ENCODE measurements at regions not wholly inside any gene's neighbourhood (a gene's known extent, or its start where the extent isn't known, plus 50 kb on each side); places are given as distances from the start of the nearest gene placed in this dataset.
"Not testable (repeated sequence)": the region's sequence is repeated elsewhere in the genome, so short reads cannot be mapped to it uniquely, and the experiment has no call there.

- H3K27ac Mint-ChIP-seq = no peak overlapping the region
- H3K9me3 Mint-ChIP-seq = peaks cover 5% of the 10 kb centered on the region
- no peaks in the 10 kb centered on the region for H3K4me1 Mint-ChIP-seq (ENCODE audit: low read depth in 2 of 2)
- no peaks in the 10 kb centered on the region for H3K27me3 Mint-ChIP-seq
- DNase-seq (ENCODE audit: low spot score) = no peak
- no peak overlapping the region for H3K4me3 Mint-ChIP-seq
- ATAC-seq = no peak
- H3K36me3 Mint-ChIP-seq = no peaks in the 10 kb centered on the region
Observed at GRCh38 chr11:39786281-39786680, 1673.2 kb downstream of the LRRC4C start.

GRCh38 chr11:39784873-39785272 is 1674.6 kb downstream of the LRRC4C start:
- Mint-ChIP-seq H3K27me3 (no peaks in the 10 kb centered on the region), H3K4me3 (no peak overlapping the region), H3K9me3 (peaks cover 3% of the 10 kb centered on the region), H3K36me3 (no peaks in the 10 kb centered on the region), H3K27ac (no peak overlapping the region), H3K4me1 (ENCODE audit: low read depth in 2 of 2) (no peaks in the 10 kb centered on the region)
- DNase-seq (ENCODE audit: low spot score) (no peak), ATAC-seq (no peak)

- H3K27ac Mint-ChIP-seq = no peak overlapping the region
- ATAC-seq = no peak
Observed at GRCh38 chr11:39780131-39780530, 1679.3 kb downstream of the LRRC4C start.

GRCh38 chr11:39777035-39777434 is 1682.4 kb downstream of the LRRC4C start:
- Mint-ChIP-seq H3K4me3 (no peak overlapping the region), H3K27me3 (no peaks in the 10 kb centered on the region), H3K4me1 (ENCODE audit: low read depth in 2 of 2) (no peaks in the 10 kb centered on the region), H3K27ac (no peak overlapping the region), H3K36me3 (peaks cover 4% of the 10 kb centered on the region), H3K9me3 (peaks cover 18% of the 10 kb centered on the region)
- ATAC-seq = no peak
- no peak for DNase-seq (ENCODE audit: low spot score)

More at GRCh38 chr11:39780131-39780530, 1679.3 kb downstream of the LRRC4C start:
- no peaks in the 10 kb centered on the region for H3K36me3 Mint-ChIP-seq
- H3K4me1 Mint-ChIP-seq (ENCODE audit: low read depth in 2 of 2) = no peaks in the 10 kb centered on the region
- no peaks in the 10 kb centered on the region for H3K27me3 Mint-ChIP-seq
- peaks cover 6% of the 10 kb centered on the region for H3K9me3 Mint-ChIP-seq
- DNase-seq (ENCODE audit: low spot score) = no peak
- no peak overlapping the region for H3K4me3 Mint-ChIP-seq

GRCh38 chr11:39772525-39773137 is 1686.8 kb downstream of the LRRC4C start:
- Mint-ChIP-seq H3K4me1 (ENCODE audit: low read depth in 2 of 2) (no peaks in the 10 kb centered on the region), H3K9me3 (peaks cover 19% of the 10 kb centered on the region), H3K4me3 (no peak overlapping the region), H3K27ac (no peak overlapping the region), H3K36me3 (peaks cover 4% of the 10 kb centered on the region), H3K27me3 (no peaks in the 10 kb centered on the region)
- ATAC-seq = no peak
- DNase-seq (ENCODE audit: low spot score) = no peak

GRCh38 chr11:39768214-39768613 is 1691.2 kb downstream of the LRRC4C start:
- no peak overlapping the region for H3K4me3 Mint-ChIP-seq
- DNase-seq (ENCODE audit: low spot score) (no peak), ATAC-seq (no peak)
- H3K4me1 Mint-ChIP-seq (ENCODE audit: low read depth in 2 of 2) = no peaks in the 10 kb centered on the region
- H3K27ac Mint-ChIP-seq = no peak overlapping the region
- H3K36me3 Mint-ChIP-seq = peaks cover 4% of the 10 kb centered on the region
- no peaks in the 10 kb centered on the region for H3K27me3 Mint-ChIP-seq
- H3K9me3 Mint-ChIP-seq = peaks cover 30% of the 10 kb centered on the region

GRCh38 chr11:39745401-39745800 is 1714.1 kb downstream of the LRRC4C start:
- H3K36me3 Mint-ChIP-seq = peaks cover 7% of the 10 kb centered on the region
- H3K4me1 Mint-ChIP-seq (ENCODE audit: low read depth in 2 of 2) = no peaks in the 10 kb centered on the region
- DNase-seq (ENCODE audit: low spot score) (no peak), ATAC-seq (no peak)
- no peaks in the 10 kb centered on the region for H3K27me3 Mint-ChIP-seq
- H3K9me3 Mint-ChIP-seq = peaks cover 26% of the 10 kb centered on the region
- no peak overlapping the region for H3K4me3 Mint-ChIP-seq
- no peak overlapping the region for H3K27ac Mint-ChIP-seq

- H3K27me3 Mint-ChIP-seq = no peaks in the 10 kb centered on the region
- H3K9me3 Mint-ChIP-seq = peaks cover 19% of the 10 kb centered on the region
- H3K36me3 Mint-ChIP-seq = no peaks in the 10 kb centered on the region
- H3K27ac Mint-ChIP-seq = no peak overlapping the region
- no peaks in the 10 kb centered on the region for H3K4me1 Mint-ChIP-seq (ENCODE audit: low read depth in 2 of 2)
- ATAC-seq (no peak), DNase-seq (ENCODE audit: low spot score) (no peak)
- no peak overlapping the region for H3K4me3 Mint-ChIP-seq
Observed at GRCh38 chr11:39741066-39741465, 1718.4 kb downstream of the LRRC4C start.

- not testable (repeated sequence) for H3K27ac Mint-ChIP-seq; H3K27me3 Mint-ChIP-seq; DNase-seq (ENCODE audit: low spot score); H3K4me1 Mint-ChIP-seq (ENCODE audit: low read depth in 2 of 2); ATAC-seq; H3K4me3 Mint-ChIP-seq; H3K36me3 Mint-ChIP-seq
- H3K9me3 Mint-ChIP-seq = peaks cover 17% of the 10 kb centered on the region
Observed at GRCh38 chr11:39736351-39736750, 1723.1 kb downstream of the LRRC4C start.

GRCh38 chr11:39732001-39732400 is 1727.5 kb downstream of the LRRC4C start:
- no peak for DNase-seq (ENCODE audit: low spot score)
- ATAC-seq = no peak
- no peak overlapping the region for H3K27ac Mint-ChIP-seq
- H3K9me3 Mint-ChIP-seq = peaks cover 20% of the 10 kb centered on the region
- peaks cover 9% of the 10 kb centered on the region for H3K36me3 Mint-ChIP-seq
- no peak overlapping the region for H3K4me3 Mint-ChIP-seq
- no peaks in the 10 kb centered on the region for H3K4me1 Mint-ChIP-seq (ENCODE audit: low read depth in 2 of 2)
- no peaks in the 10 kb centered on the region for H3K27me3 Mint-ChIP-seq

- no peaks in the 10 kb centered on the region for H3K4me1 Mint-ChIP-seq (ENCODE audit: low read depth in 2 of 2)
- H3K9me3 Mint-ChIP-seq = peaks cover 2% of the 10 kb centered on the region
- no peak overlapping the region for H3K4me3 Mint-ChIP-seq
- H3K27ac Mint-ChIP-seq = no peak overlapping the region
- no peaks in the 10 kb centered on the region for H3K27me3 Mint-ChIP-seq
- no peaks in the 10 kb centered on the region for H3K36me3 Mint-ChIP-seq
- DNase-seq (ENCODE audit: low spot score) (no peak), ATAC-seq (no peak)
Observed at GRCh38 chr11:39725081-39725480, 1734.4 kb downstream of the LRRC4C start.

GRCh38 chr11:39724404-39724803 is 1735.0 kb downstream of the LRRC4C start:
- no peak for DNase-seq (ENCODE audit: low spot score)
- Mint-ChIP-seq H3K9me3 (peaks cover 2% of the 10 kb centered on the region), H3K4me3 (no peak overlapping the region), H3K27me3 (no peaks in the 10 kb centered on the region), H3K27ac (no peak overlapping the region), H3K36me3 (no peaks in the 10 kb centered on the region), H3K4me1 (ENCODE audit: low read depth in 2 of 2) (no peaks in the 10 kb centered on the region)
- no peak for ATAC-seq

- H3K27me3 Mint-ChIP-seq = no peaks in the 10 kb centered on the region
- DNase-seq (ENCODE audit: low spot score) = no peak
- no peak overlapping the region for H3K27ac Mint-ChIP-seq
- peaks cover 20% of the 10 kb centered on the region for H3K9me3 Mint-ChIP-seq
- no peaks in the 10 kb centered on the region for H3K4me1 Mint-ChIP-seq (ENCODE audit: low read depth in 2 of 2)
- H3K36me3 Mint-ChIP-seq = peaks cover 6% of the 10 kb centered on the region
- ATAC-seq = no peak
- no peak overlapping the region for H3K4me3 Mint-ChIP-seq
Observed at GRCh38 chr11:39712581-39712980, 1746.9 kb downstream of the LRRC4C start.

GRCh38 chr11:39690856-39691255 is 1768.6 kb downstream of the LRRC4C start:
- Mint-ChIP-seq H3K36me3 (peaks cover 5% of the 10 kb centered on the region), H3K27ac (no peak overlapping the region), H3K27me3 (no peaks in the 10 kb centered on the region), H3K4me3 (no peak overlapping the region), H3K9me3 (peaks cover 9% of the 10 kb centered on the region), H3K4me1 (ENCODE audit: low read depth in 2 of 2) (no peaks in the 10 kb centered on the region)
- DNase-seq (ENCODE audit: low spot score) (no peak), ATAC-seq (no peak)

GRCh38 chr11:39683951-39684554 is 1775.4 kb downstream of the LRRC4C start:
- H3K4me1 Mint-ChIP-seq (ENCODE audit: low read depth in 2 of 2) = no peaks in the 10 kb centered on the region
- DNase-seq (ENCODE audit: low spot score) (no peak), ATAC-seq (no peak)
- peaks cover 12% of the 10 kb centered on the region for H3K9me3 Mint-ChIP-seq
- no peak overlapping the region for H3K27ac Mint-ChIP-seq
- peaks cover 5% of the 10 kb centered on the region for H3K36me3 Mint-ChIP-seq
- no peaks in the 10 kb centered on the region for H3K27me3 Mint-ChIP-seq
- no peak overlapping the region for H3K4me3 Mint-ChIP-seq
